HepG2 (cell line): ENCODE measurements at regions not wholly inside any gene's neighbourhood (a gene's known extent, or its start where the extent isn't known, plus 50 kb on each side); places are given as distances from the start of the nearest gene placed in this dataset.

Experiments
- ATAC-seq: fragments of 200-7000 bp; cut with Tn5 transposase; 3 replicates; pipeline ENCODE4 v1.9.1; 2020; ENCODE audit warnings: mild to moderate bottlenecking, moderate library complexity
- BruUV-seq: library from RNA; stranded (reverse); fragments of 400-500 nt; replicated peaks from 2 replicates; lab custom pipeline; 2021; lab: Mats Ljungman, UMichigan
- CTCF ChIA-PET: fragments of 300-600 bp; formaldehyde crosslinking; extraction: SDS; loops from one replicate; lab custom pipeline; 2021; ENCODE audit warnings: low total read pairs, inconsistent platforms, low intra/inter-chr PET ratio; lab: Yijun Ruan, JAX
- POLR2A ChIA-PET: fragments of 350-600 bp; sonication (Branson Sonifier 250); formaldehyde crosslinking; loops from one replicate; lab custom pipeline; 2020; ENCODE audit warnings: antibody characterized with exemption, inconsistent platforms; lab: Yijun Ruan, JAX
- DNase-seq: peaks from one replicate; pipeline ENCODE4 v3.0.0-alpha.2; 2015; ENCODE audit warnings: low spot score
- FAIRE-seq: peaks from 3 replicates; lab custom pipeline; 2011; peaks lifted over from hg19 to GRCh38; lab: Jason Lieb, UNC
- H2AFZ ChIP-seq: one replicate; pipeline ENCODE4 v1.6.1; 2011; ENCODE audit warnings: low read length, inconsistent platforms
- H3K27ac ChIP-seq: fragments of 300-600 bp; 3 replicates; pipeline ENCODE4 v1.8.0; 2011; ENCODE audit warnings: mixed run types, mild to moderate bottlenecking, mixed read lengths, low read length, inconsistent platforms; ENCODE audit not compliant: insufficient read depth; ENCODE audit errors: extremely low read length
- H3K27me3 ChIP-seq, 2 experiments: fragments of 200-600 bp in 1 of 2; 2 replicates in 1 of 2; 3 replicates in 1 of 2; pipeline versions ENCODE4 v1.6.0 to v1.8.0; 2011; ENCODE audit warnings: low read length in 2 of 2, mild to moderate bottlenecking in 2 of 2, moderate library complexity in 2 of 2, inconsistent platforms in 1 of 2; ENCODE audit not compliant: insufficient read depth in 2 of 2, control insufficient read depth in 1 of 2
- H3K36me3 ChIP-seq, 2 experiments: fragments of 200-600 bp in 1 of 2; replicated peaks in 1 of 2; 2 replicates in 1 of 2; 3 replicates in 1 of 2; pipeline versions ENCODE4 v1.5.1 to v1.8.0; 2011; ENCODE audit warnings: low read length in 2 of 2, inconsistent platforms in 1 of 2; ENCODE audit not compliant: insufficient read depth in 2 of 2, control insufficient read depth in 1 of 2
- H3K4me1 ChIP-seq: 2 replicates; pipeline ENCODE4 v1.5.1; 2012; ENCODE audit warnings: low read length, inconsistent platforms; ENCODE audit not compliant: insufficient read depth
- H3K4me2 ChIP-seq: 2 replicates; pipeline ENCODE4 v1.6.0; 2011; ENCODE audit warnings: low read depth, low read length, inconsistent platforms
- H3K4me3 ChIP-seq, 3 experiments: fragments of 200-600 bp in 1 of 3; sonication (generic), shearing (Covaris generic) in 1 of 3; replicated peaks in 1 of 3; 2 replicates each; pipeline ENCODE4 v1.5.1; 2011 to 2016; ENCODE audit warnings: low read length in 3 of 3, inconsistent platforms in 2 of 3, low read depth in 2 of 3, mild to moderate bottlenecking in 2 of 3, control low read depth in 1 of 3, mixed read lengths in 1 of 3; ENCODE audit not compliant: insufficient read depth in 1 of 3
- H3K79me2 ChIP-seq: one replicate; pipeline ENCODE4 v1.6.1; 2011; ENCODE audit warnings: low read length, inconsistent platforms; ENCODE audit not compliant: insufficient read depth
- H3K9ac ChIP-seq: 2 replicates; pipeline ENCODE4 v1.6.0; 2011; ENCODE audit warnings: mild to moderate bottlenecking, low read depth, low read length, inconsistent platforms; ENCODE audit not compliant: insufficient read depth
- H3K9me3 ChIP-seq: 2 replicates; pipeline ENCODE4 v1.5.1; 2012; ENCODE audit warnings: mild to moderate bottlenecking, low read length
- H4K20me1 ChIP-seq: 2 replicates; pipeline ENCODE4 v1.6.0; 2011; ENCODE audit warnings: inconsistent platforms, mild to moderate bottlenecking, low read length, moderate library complexity; ENCODE audit not compliant: insufficient read depth
- ARNT2 ChIP-seq: sonication (generic); formaldehyde crosslinking; IDR thresholded peaks from 2 replicates; pipeline ENCODE4 v1.8.0; 2022; ENCODE audit warnings: mild to moderate bottlenecking, low read depth, missing genetic modification reagents, moderate library complexity
- BRCA1 ChIP-seq: sonication (generic); formaldehyde crosslinking; IDR thresholded peaks from 2 replicates; pipeline ENCODE4 v1.4.0; 2020; ENCODE audit warnings: missing genetic modification reagents
- CTCF ChIP-seq: sonication (generic); formaldehyde crosslinking; IDR thresholded peaks from 2 replicates; pipeline ENCODE4 v1.5.0; 2020; ENCODE audit warnings: mild to moderate bottlenecking, missing genetic modification reagents, moderate library complexity
- HNF4A ChIP-seq: sonication (generic); formaldehyde crosslinking; IDR thresholded peaks from 2 replicates; pipeline ENCODE4 v1.4.0; 2020; ENCODE audit warnings: missing genetic modification reagents
- KLF6 ChIP-seq: IDR thresholded peaks from 2 replicates; pipeline ENCODE4 v1.8.0; 2016; ENCODE audit warnings: missing biosample characterization, missing genetic modification reagents
- KMT2A ChIP-seq: sonication (generic); formaldehyde crosslinking; IDR thresholded peaks from 2 replicates; pipeline ENCODE4 v1.4.0; 2020; ENCODE audit warnings: missing genetic modification reagents
- MAZ ChIP-seq, 2 experiments: sonication (generic) in 1 of 2; formaldehyde crosslinking in 1 of 2; IDR thresholded peaks; 2 replicates each; pipeline versions ENCODE4 v1.5.0 to v1.6.1; 2012 to 2020; ENCODE audit warnings: low read depth in 2 of 2, mild to moderate bottlenecking in 2 of 2, borderline replicate concordance in 1 of 2, improper control_type of control experiment in 1 of 2, low read length in 1 of 2, missing genetic modification reagents in 1 of 2, moderate library complexity in 1 of 2
- PAXIP1 ChIP-seq: sonication (generic); formaldehyde crosslinking; conservative IDR thresholded peaks from 2 replicates; pipeline ENCODE4 v1.4.0; 2020; ENCODE audit warnings: mild to moderate bottlenecking, missing genetic modification reagents, moderate library complexity
- RARG ChIP-seq: sonication (generic); formaldehyde crosslinking; IDR thresholded peaks from 2 replicates; pipeline ENCODE4 v1.4.0; 2020; ENCODE audit warnings: low read depth, mild to moderate bottlenecking, missing genetic modification reagents
- SMC3 ChIP-seq: IDR thresholded peaks from 2 replicates; pipeline ENCODE4 v1.6.1; 2011; ENCODE audit warnings: low read length, improper control_type of control experiment
- STAG1 ChIP-seq: sonication (generic); formaldehyde crosslinking; IDR thresholded peaks from 2 replicates; pipeline ENCODE4 v1.4.0; 2020; ENCODE audit warnings: missing genetic modification reagents
- STAT5B ChIP-seq: sonication (generic); formaldehyde crosslinking; IDR thresholded peaks from 2 replicates; pipeline ENCODE4 v1.4.0; 2020; ENCODE audit warnings: missing genetic modification reagents
- TEAD3 ChIP-seq: optimal IDR thresholded peaks from 2 replicates; pipeline ENCODE3; 2016; ENCODE audit warnings: borderline replicate concordance
- ZBTB1 ChIP-seq: sonication (generic); formaldehyde crosslinking; IDR thresholded peaks from 2 replicates; pipeline ENCODE4 v1.4.0; 2020; ENCODE audit warnings: missing genetic modification reagents, borderline replicate concordance
- ZNF530 ChIP-seq: sonication (generic); formaldehyde crosslinking; IDR thresholded peaks from 2 replicates; pipeline ENCODE4 v1.5.0; 2020; ENCODE audit warnings: low read depth, mild to moderate bottlenecking, missing genetic modification reagents
- ZNF788 ChIP-seq: sonication (generic); formaldehyde crosslinking; IDR thresholded peaks from 2 replicates; pipeline ENCODE4 v1.5.0; 2020; ENCODE audit warnings: mild to moderate bottlenecking, missing genetic modification reagents, borderline replicate concordance
- WGBS: methylation state at CpG from one replicate; pipeline ENCODE4 v1.1.6; 2017; ENCODE audit warnings: low lambda C conversion rate; 5-methylcytosine and 5-hydroxymethylcytosine counted together
- in situ Hi-C: cut with HindIII; loops from 2 replicates; pipeline ENCODE4 v1.10.0; 2017; ENCODE audit warnings: low pct_unique_long_range_greater_than_20kb; ENCODE audit not compliant: extremely low pct_ligation_motif_present
- intact Hi-C: fragments of 100-400 bp; cut with micrococcal nuclease; formaldehyde crosslinking; loops from one replicate; pipeline ENCODE4 v1.10.0; 2022; ENCODE audit not compliant: unreplicated experiment
- TF ChIP-seq, protein P1 (sequence below): IDR thresholded peaks from 2 replicates; pipeline ENCODE4 v1.6.1; 2016; ENCODE audit warnings: mild to moderate bottlenecking, missing biosample characterization, missing genetic modification reagents
- TF ChIP-seq, protein P2 (sequence below): sonication (generic); formaldehyde crosslinking; IDR thresholded peaks from 2 replicates; pipeline ENCODE4 v1.4.0; 2020; ENCODE audit warnings: mild to moderate bottlenecking, missing genetic modification reagents

- Histone ChIP-seq H3K9me3 (0 out of 2 replicates have a peak, but pooled peaks cover 3% of the 10 kb centered on the region), H4K20me1 (no peaks in the 10 kb centered on the region), H3K9ac (no peak overlapping the region), H3K79me2 (no peaks in the 10 kb centered on the region), H3K4me3 (no peak overlapping the region), H3K27ac (no peak overlapping the region), H3K27me3 (no peaks in the 10 kb centered on the region), H3K36me3 (no peaks in the 10 kb centered on the region), H3K4me2 (no peak overlapping the region), H3K4me1 (0 out of 2 replicates have a peak, but pooled peaks cover 5% of the 10 kb centered on the region), H2AFZ (no peak overlapping the region)
- CTCF ChIA-PET: no interaction called here
- POLR2A ChIA-PET: no interaction called here
- 0% methylated on average over 5 of the region's 5 CpGs for WGBS
- peak; percentile 74 for ATAC-seq
- BruUV-seq: no TSS peak
- in situ Hi-C loops (loop anchor here (10.0 to 25.0 kb wide), 3 partner anchors 435 to 1373 kb away; no protein-coding TSS in a partner anchor), intact Hi-C loops (loop anchor here (10.0 kb wide), 2 partner anchors 367 to 1857 kb away; partner anchors contain the start of gene MAGEL2)
- peak; percentile 42 for DNase-seq
- FAIRE-seq: peak; percentile 72
- TF ChIP-seq CTCF (CRISPR knock-in tag) (peak; percentile 58), RARG (CRISPR knock-in tag) (no peak), TEAD3 (CRISPR knock-in tag) (peak; percentile 99), SMC3 (peak; percentile 34; the same call in 1 of the 2 replicates), KMT2A (no peak), ZNF788 (CRISPR knock-in tag) (no peak), STAG1 (CRISPR knock-in tag) (peak; percentile 78), MAZ (IDR thresholded peaks at IDR 0.05; ENCODE audit: borderline replicate concordance, low read depth, low read length) (no peak), MAZ (CRISPR knock-in tag; IDR thresholded peaks at IDR 0.05; ENCODE audit: low read depth) (no peak), HNF4A (CRISPR knock-in tag) (0 out of 2 replicates have a peak, but pooled peaks have one; percentile 7), ARNT2 (CRISPR knock-in tag) (no peak), ZBTB1 (CRISPR knock-in tag) (no peak), KLF6 (CRISPR knock-in tag) (no peak), STAT5B (CRISPR knock-in tag) (no peak), BRCA1 (CRISPR knock-in tag) (no peak), ZNF530 (CRISPR knock-in tag) (no peak), PAXIP1 (CRISPR knock-in tag) (no peak)
- TF ChIP-seq, protein P1, sequence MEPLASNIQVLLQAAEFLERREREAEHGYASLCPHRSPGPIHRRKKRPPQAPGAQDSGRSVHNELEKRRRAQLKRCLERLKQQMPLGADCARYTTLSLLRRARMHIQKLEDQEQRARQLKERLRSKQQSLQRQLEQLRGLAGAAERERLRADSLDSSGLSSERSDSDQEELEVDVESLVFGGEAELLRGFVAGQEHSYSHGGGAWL (CRISPR knock-in tag): no peak
- TF ChIP-seq, protein P2, sequence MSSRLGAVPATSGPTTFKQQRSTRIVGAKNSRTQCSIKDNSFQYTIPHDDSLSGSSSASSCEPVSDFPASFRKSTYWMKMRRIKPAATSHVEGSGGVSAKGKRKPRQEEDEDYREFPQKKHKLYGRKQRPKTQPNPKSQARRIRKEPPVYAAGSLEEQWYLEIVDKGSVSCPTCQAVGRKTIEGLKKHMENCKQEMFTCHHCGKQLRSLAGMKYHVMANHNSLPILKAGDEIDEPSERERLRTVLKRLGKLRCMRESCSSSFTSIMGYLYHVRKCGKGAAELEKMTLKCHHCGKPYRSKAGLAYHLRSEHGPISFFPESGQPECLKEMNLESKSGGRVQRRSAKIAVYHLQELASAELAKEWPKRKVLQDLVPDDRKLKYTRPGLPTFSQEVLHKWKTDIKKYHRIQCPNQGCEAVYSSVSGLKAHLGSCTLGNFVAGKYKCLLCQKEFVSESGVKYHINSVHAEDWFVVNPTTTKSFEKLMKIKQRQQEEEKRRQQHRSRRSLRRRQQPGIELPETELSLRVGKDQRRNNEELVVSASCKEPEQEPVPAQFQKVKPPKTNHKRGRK (CRISPR knock-in tag): no peak
Observed at GRCh38 chr15:25501828-25502446, 63.1 kb upstream of the UBE3A start.
